Ovary (tissue), 7 donors: ENCODE measurements at regions not wholly inside any gene's neighbourhood (a gene's known extent, or its start where the extent isn't known, plus 50 kb on each side); places are given as distances from the start of the nearest gene placed in this dataset.

ENCODE experiments used
- DNase-seq, 5 donors: peaks; one replicate each; pipeline ENCODE4 v3.0.0-alpha.2; 2019 to 2020
- H3K27ac ChIP-seq, 2 donors: fragments of 200-600 bp; one replicate each; pipeline versions ENCODE4 v1.5.1 to v1.8.0; 2019 to 2022
- H3K27me3 ChIP-seq: fragments of 200-600 bp; one replicate; pipeline ENCODE4 v1.8.0; 2022
- H3K36me3 ChIP-seq: fragments of 200-600 bp; sonication (generic); one replicate; pipeline ENCODE4 v1.5.1; 2019
- H3K4me1 ChIP-seq: one replicate; pipeline ENCODE4 v1.8.1; 2013; ENCODE audit warnings: mild to moderate bottlenecking, moderate library complexity; ENCODE audit not compliant: insufficient read depth
- H3K4me3 ChIP-seq: fragments of 200-600 bp; sonication (generic); one replicate; pipeline ENCODE4 v1.5.1; 2017
- H3K9me3 ChIP-seq, 2 donors: fragments of 200-600 bp in 1 of 2; sonication (generic) in 1 of 2; one replicate each; pipeline versions ENCODE4 v1.5.1 to v1.8.1; 2013 to 2019; ENCODE audit warnings: mild to moderate bottlenecking in 1 of 2, moderate library complexity in 1 of 2
- CTCF ChIP-seq, 3 donors: fragments of 450-650 bp in 2 of 3; fragments of 200-600 bp in 1 of 3; IDR thresholded peaks; one replicate each; pipeline versions ENCODE4 v1.5.1 to v1.8.0; 2016 to 2022; ENCODE audit warnings: antibody characterized with exemption in 3 of 3, mild to moderate bottlenecking in 1 of 3
- EP300 ChIP-seq: sonication (generic); formaldehyde crosslinking; IDR thresholded peaks from one replicate; pipeline ENCODE4 v1.6.1; 2017; ENCODE audit warnings: antibody characterized with exemption
- POLR2A ChIP-seq: fragments of 450-650 bp; IDR thresholded peaks from one replicate; pipeline ENCODE4 v1.6.1; 2017; ENCODE audit warnings: antibody characterized with exemption, mild to moderate bottlenecking, moderate library complexity
- WGBS, 3 donors: extraction: QIAGEN DNeasy Blood & Tissue Kit in 1 of 3; methylation state at CpG; one replicate each; pipeline versions ENCODE4 v1.1.5 to v1.1.7; 2013 to 2017; 5-methylcytosine and 5-hydroxymethylcytosine counted together
- intact Hi-C, 4 donors: fragments of 100-400 bp; cut with DNase I; formaldehyde crosslinking; loops; one replicate each; pipeline versions ENCODE4 v1.11.0 to v1.15.1; 2022 to 2023
- donor health status: DM: no; HTN: no; CAD: no; lungs with moderate emphysema.
- donor health status: DM: no; HTN: no; CAD: no.
- donor health status: Bipolar disorder and iron deficiency.
- donor health status: DM: no; HTN: no; CAD: no.
- donor health status: DM: yes; HTN: yes; CAD: no.

- DNase-seq = no peak
- H3K4me3 ChIP-seq = no peak overlapping the region
- H3K27me3 ChIP-seq = no peaks in the 10 kb centered on the region
- intact Hi-C loops = no loop called here
- WGBS, 3 donors = 25 to 45% (median 29%) methylated on average over 1 of the region's 1 CpG
- no peaks in the 10 kb centered on the region for H3K9me3 ChIP-seq
- no peaks in the 10 kb centered on the region for H3K4me1 ChIP-seq
- H3K36me3 ChIP-seq = no peaks in the 10 kb centered on the region
- H3K27ac ChIP-seq = no peak overlapping the region
- no peak for TF ChIP-seq POLR2A
- no peak for TF ChIP-seq EP300
- no peak for TF ChIP-seq CTCF (IDR thresholded peaks at IDR 0.05)
These were observed 225.3 kb upstream of the ATP2B1 start for GRCh38 chr12:89933911-89934310.

- DNase-seq = no peak
- Histone ChIP-seq H3K27ac (no peak overlapping the region), H3K36me3 (no peaks in the 10 kb centered on the region), H3K9me3 (no peaks in the 10 kb centered on the region), H3K4me3 (no peak overlapping the region), H3K4me1 (no peaks in the 10 kb centered on the region), H3K27me3 (no peaks in the 10 kb centered on the region)
- WGBS, 3 donors = 62 to 80% (median 79%) methylated on average over 4 of the region's 4 CpGs
- intact Hi-C loops = no loop called here
- TF ChIP-seq EP300 (no peak), CTCF (IDR thresholded peaks at IDR 0.05) (no peak), POLR2A (no peak)
These were observed 224.3 kb upstream of the ATP2B1 start for GRCh38 chr12:89932954-89933353.

- WGBS, 3 donors = 94 to 98% (median 94%) methylated on average over 1 of the region's 1 CpG
These were observed 219.8 kb upstream of the ATP2B1 start for GRCh38 chr12:89928467-89928866.

GRCh38 chr12:89927226-89927698 is 218.6 kb upstream of the ATP2B1 start:
- Histone ChIP-seq H3K36me3 (no peaks in the 10 kb centered on the region), H3K4me1 (no peaks in the 10 kb centered on the region), H3K9me3 (no peaks in the 10 kb centered on the region), H3K4me3 (no peak overlapping the region), H3K27ac (no peak overlapping the region), H3K27me3 (no peaks in the 10 kb centered on the region)
- intact Hi-C loops = no loop called here
- TF ChIP-seq CTCF (IDR thresholded peaks at IDR 0.05) = no peak
- no peak for TF ChIP-seq EP300
- no peak for TF ChIP-seq POLR2A
- no peak for DNase-seq
- whole genome bisulfite sequencing, 3 donors = 93 to 99% (median 94%) methylated on average over 2 of the region's 2 CpGs

More at GRCh38 chr12:89928467-89928866, 219.8 kb upstream of the ATP2B1 start:
- Histone ChIP-seq H3K4me1 (no peaks in the 10 kb centered on the region), H3K9me3 (no peaks in the 10 kb centered on the region), H3K27ac (no peak overlapping the region), H3K27me3 (no peaks in the 10 kb centered on the region), H3K4me3 (no peak overlapping the region), H3K36me3 (no peaks in the 10 kb centered on the region)
- TF ChIP-seq CTCF (IDR thresholded peaks at IDR 0.05) (no peak), EP300 (no peak), POLR2A (no peak)
- intact Hi-C loops = no loop called here
- no peak for DNase-seq
